Right renal cortex interstitium (tissue), 3 donors: ENCODE measurements at regions not wholly inside any gene's neighbourhood (a gene's known extent, or its start where the extent isn't known, plus 50 kb on each side); places are given as distances from the start of the nearest gene placed in this dataset.

Experiments
- DNase-seq, 3 donors: peaks; one replicate each; pipeline ENCODE4 v3.0.0-alpha.2; 2013; ENCODE audit warnings: low read depth in 3 of 3, low spot score in 2 of 3

DNA sequence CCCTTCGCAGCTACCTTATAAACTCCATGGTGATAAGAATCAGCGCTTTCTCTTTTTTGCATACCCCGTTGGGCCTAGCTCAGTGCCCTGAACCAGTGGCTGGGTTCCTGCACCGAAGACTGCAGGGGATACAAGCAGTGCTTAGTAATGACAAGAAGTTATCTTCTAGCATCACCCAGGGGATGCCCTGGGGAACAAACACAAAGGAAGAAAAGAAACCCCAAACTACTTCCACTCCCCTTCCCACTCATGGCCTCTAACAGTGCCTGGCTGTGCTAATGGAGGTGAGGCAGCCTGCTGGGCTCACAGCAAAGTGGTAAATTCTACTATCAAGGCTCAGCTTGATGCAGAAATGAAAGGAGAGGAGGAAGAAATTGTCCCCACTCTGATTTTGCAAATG is 314.7 kb downstream of the TXNL1 start:
- DNase-seq = no peak

DNA sequence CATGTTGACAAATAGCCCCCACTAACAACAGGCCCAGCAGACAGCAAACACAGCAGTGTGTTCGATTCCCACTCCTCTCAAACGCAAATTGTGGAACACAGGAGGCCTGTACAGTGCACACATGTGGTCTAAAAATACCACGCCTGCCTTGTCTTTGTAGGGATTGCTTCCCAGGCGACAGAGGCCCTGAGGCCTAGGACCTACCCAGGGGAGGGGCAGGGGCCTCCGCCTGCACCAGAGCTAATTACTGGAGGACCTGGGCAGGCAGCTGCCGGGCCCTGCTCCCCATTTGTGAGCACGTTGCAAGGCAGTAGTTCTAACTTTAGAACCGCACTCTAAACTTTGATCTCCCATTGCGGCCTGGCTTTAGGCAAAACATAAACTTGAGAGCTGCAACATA is 316.0 kb downstream of the TXNL1 start:
- DNase-seq = no peak

DNA sequence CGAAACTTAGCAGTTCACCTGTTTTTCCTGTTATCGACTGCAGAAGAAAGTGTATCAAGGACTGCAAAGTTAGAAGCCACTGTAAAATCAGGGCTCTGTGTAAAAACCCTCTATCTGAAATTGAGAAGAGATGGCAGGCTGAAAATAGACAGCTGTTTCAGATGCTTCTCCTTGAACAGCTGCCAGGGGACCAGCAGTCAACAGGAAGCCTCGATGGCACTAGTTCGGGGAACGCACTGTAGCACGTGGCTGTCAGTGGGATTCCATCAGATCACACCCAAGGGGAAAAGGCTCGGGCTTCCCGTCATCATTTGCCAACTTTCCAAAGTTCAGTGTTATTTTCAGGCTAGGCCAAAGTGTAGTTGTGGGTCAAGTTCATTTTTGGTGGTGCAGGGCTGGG is 316.9 kb downstream of the TXNL1 start:
- DNase-seq = no peak

DNA sequence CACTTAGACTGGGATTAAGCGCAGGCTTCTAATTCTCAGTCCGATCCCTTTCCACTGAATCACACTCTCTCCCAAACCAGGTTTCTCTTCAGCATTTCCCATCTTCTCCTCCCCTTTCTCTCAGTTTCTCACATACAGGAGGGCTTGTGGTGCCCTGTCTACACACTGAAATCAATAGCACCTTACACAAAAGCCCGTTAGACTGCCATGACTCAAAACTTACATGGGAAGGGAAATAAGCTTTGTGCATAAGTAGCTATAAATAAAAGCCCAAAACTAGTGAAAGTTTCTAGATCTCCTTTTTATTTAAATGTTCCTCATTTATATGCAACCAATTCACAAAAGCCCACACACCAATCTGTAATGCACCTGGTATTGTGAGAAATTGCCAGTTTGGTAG is 318.4 kb downstream of the TXNL1 start:
- no peak for DNase-seq

DNA sequence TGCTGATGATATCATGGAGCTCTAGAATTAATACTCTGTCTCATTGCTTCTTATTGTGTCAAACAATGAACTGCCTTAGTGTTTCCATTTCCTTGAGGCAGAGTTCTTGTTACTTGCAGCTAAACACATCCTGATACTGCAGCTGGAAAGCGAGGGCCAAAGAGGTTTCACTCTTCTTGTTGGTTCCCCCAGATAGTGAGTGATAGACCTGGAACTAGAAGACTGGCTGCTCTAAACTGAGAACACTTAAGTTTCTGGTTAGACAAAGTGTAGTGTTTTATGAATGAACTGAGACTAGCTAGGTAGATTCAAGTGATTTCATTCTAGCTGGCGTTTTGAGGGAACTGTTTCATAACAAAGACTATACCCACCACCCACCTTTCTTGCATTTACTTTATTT is 321.7 kb downstream of the TXNL1 start:
- DNase-seq = no peak

DNA sequence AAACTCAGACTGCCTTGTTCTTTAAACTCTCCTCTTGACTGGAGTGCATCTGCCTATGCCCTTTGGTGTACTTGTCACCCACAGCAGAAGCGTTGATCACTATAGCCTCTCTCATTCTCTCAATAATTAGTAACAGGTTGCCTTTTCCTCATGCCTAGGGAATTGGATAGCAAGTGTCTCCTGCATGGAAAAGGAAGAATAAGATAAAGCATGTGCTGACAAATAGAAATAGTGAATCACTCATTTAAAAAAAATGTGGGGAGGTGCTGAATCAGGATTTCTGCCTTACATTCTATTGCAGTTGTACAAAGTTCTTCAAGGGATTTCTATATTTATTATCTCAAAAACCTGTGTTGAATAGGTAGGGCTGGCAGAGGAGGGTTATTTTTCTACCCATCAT is 323.0 kb downstream of the TXNL1 start:
- no peak for DNase-seq

DNA sequence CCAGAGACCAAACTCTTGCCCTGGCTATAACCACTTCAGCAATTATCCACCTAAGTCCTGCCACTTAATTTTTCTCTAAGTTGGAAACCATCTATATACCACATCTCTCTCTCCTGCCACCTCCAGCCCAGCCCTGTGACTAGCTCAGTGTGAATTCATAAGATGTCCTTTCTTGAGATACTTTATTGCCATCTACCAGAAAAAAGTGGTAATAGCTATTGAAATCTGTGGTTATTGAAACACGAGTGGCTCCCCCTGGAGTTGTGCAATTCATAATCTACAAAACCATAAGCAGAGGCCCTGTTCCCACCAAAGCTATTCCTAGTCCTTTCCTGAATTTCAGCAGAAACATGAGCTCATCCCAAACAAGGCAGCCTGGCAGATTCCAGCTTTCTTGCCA is 324.0 kb downstream of the TXNL1 start:
- DNase-seq = no peak

DNA sequence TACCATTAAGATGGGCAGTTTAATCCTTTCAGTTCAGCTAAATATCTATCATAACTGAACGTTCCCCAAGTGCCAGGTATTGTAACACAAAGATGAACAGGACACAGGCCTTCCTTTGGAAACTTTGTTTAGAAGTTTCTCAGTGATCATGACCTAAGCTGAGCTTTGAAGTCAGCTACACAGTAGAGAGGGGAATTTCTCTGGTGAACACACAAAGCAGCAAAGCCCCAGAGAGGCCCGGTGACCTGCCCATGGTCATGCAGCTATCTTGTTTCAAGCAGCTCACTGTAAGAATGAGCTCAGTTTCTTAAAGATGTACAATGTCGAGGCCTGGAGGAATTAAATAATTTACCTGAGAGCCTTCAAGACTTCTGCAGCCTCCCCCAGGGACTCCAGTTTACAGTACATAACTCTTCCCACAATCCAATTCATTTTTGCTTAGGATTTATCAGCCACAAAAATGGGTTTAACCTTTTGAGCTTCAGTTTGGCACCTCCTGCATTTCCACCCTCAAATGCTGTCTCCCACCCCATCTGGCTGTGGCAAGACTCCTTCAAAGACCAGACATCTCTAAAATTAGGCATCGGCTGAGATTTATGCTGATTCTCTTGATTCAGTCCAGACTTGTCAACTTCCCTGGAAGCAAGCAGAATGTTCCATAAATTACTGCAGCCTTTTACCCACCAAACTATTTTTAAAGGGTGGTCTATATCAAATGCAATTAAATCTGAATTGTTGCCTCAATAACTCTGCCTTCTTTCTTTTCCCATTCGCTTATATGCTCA is 325.6 kb downstream of the TXNL1 start:
- no peak for DNase-seq

DNA sequence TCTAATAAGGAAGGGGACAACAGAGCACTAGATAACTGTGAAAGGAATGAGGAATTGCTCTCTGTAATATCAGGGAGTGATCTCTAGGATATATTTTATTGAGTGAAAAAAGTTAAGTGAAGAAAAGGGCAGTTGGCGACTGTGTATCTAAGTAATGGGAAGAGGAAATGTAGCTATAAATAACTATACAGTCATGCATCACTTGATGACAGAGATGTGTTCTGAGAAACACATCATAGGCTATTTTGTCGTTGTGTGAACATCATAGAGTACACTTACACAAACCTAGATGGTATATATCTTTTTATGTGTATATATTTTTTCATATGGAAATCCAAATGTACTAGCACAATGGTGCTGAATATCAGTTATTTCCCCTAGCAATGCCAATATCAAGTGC is 329.3 kb downstream of the TXNL1 start:
- no peak for DNase-seq

DNA sequence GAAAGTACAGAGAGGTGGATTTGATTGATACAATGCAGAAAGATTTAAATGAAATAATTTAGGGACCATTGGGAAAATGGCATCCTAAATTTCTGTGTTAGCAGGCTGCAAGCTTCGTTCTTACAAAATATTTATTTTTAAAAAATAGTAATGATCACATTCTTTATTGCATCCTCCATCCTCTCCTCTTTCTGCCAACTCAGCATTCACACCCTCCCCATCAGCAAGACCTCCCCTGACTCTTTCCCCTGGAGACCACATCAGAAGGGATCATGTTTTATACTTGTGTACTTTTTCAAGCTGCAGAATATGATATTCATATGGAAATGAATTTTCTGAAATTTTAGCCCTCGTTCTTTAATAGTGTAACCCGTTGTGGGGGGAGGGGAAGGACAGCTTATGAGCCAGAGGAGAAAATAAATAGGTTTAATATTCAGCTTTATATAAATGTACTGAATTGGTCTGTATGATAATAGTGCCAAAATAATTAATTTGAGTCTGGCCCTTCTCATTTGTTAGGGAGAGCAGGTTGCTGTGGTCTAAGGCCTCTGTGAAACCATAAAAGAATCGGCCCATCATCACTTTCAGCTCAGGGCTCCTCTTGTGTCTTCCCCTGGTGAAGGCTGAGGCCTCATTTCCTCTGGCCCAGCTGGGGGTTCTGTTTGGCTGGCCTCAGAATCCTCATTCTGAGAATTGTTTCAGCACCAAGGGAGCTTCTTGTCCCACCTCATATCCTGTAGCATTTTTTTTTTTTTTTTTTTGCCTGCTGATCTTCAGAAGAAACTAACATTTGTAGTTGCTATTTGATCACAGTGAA is 330.8 kb downstream of the TXNL1 start:
- DNase-seq = no peak

DNA sequence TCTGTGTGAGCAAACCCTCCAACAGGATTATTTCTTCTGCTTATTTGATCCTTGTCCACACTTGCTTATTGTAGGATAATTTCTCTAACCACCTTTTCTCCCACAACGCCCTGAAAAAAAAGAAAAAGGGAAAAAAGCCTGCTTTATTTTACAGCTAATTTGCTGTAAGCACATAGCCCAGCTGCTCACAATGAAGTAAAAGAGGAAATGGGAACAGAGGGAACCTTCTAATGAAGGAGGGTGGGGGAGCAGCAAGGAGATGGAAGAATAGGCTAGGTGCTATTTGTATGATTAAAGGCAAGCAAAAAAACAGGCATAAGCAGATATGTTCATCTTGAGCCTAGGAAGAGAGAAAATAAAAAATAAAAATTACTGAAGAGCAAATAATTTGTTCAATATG is 331.6 kb downstream of the TXNL1 start:
- no peak for DNase-seq

DNA sequence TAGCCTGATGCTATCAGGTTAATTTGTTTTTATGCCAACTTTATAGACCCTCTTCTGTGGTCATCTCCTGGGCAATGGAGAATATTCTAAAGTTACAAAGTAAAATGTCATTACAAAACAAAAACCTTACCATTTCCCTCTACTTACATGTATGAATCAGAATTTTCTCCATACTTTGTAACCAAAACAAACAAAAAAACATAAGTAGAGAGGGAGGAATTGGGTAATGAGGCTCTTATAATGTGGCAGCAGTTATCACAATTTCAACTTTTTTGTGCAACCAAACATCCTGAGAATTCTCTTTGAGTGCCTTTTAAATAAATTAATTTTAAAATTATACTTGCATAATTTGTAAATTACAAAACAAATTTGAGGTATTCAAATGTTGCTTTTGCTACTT is 332.8 kb downstream of the TXNL1 start:
- no peak for DNase-seq

DNA sequence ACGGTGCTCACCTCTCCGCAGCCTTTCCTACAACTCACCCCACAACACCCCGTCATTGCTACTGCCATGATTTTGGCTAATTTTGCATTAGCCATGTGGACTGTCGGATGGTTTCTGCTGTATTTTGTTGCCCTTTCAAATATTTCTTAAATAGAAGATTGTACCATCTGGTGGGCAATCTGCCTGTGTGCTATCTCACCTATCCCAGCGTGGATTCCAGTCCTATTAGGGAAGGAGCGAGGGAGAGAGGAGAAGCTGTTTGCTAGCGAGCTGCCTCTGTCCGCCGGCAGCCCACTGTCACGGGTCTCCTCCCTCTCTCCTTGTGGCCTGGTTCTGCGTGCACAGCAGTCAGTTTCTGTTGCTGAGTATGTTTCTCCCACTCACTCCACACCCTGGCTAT is 336.2 kb downstream of the TXNL1 start:
- DNase-seq = no peak

DNA sequence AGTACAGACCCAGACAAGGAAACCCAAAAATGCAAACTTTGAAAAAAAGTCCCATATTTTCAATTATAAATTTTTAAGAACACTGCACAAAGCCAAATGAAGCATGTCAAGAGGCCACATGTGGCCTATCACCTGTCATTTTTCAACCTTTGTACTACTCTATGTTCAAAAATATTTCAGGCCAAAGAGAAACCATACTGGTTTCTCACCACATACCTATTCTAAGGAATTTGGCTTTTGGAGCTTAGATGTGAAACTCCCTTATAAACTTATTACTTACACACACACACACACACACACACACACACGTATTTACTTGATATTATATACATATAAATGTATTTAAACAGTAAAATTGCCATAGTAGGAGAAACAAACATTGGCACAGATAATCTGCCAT is 338.7 kb downstream of the TXNL1 start:
- DNase-seq = no peak

DNA sequence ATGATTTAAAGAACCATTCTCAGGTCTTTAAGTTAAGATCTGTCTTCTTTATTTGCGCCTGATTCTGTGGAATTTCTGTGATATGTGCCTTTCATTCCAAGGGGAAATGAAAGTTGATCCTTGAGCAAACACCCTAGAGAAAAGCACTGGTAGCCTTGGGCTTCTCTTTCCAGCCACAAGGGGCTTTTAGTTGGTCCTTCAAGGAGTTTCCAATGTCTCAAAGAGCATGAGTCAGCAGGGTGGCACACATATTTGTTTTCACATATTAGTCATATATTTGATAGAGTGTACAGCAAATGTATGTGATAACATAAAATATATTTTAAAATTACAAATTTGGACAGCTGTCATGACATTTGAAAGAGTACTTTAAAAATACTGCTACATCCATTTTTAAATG is 339.5 kb downstream of the TXNL1 start:
- DNase-seq = no peak

DNA sequence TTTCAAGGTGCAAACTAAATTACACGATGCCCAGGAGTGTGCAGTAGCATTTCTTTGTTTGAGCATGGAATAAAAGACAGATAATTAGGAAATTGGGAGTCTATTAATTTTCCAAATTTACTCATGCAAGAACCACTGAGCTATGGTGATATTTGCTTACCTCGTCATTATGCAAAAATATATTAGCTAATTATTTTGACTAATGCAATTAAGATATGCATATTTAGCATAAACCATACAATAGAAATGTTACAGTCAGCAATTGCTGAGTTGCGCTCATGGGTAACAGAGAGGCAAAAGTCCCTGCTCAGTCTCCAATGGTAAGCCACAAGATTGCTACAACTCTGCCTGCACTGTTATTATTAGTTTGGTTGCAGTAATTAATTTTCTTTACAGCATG is 342.0 kb downstream of the TXNL1 start:
- DNase-seq = no peak

DNA sequence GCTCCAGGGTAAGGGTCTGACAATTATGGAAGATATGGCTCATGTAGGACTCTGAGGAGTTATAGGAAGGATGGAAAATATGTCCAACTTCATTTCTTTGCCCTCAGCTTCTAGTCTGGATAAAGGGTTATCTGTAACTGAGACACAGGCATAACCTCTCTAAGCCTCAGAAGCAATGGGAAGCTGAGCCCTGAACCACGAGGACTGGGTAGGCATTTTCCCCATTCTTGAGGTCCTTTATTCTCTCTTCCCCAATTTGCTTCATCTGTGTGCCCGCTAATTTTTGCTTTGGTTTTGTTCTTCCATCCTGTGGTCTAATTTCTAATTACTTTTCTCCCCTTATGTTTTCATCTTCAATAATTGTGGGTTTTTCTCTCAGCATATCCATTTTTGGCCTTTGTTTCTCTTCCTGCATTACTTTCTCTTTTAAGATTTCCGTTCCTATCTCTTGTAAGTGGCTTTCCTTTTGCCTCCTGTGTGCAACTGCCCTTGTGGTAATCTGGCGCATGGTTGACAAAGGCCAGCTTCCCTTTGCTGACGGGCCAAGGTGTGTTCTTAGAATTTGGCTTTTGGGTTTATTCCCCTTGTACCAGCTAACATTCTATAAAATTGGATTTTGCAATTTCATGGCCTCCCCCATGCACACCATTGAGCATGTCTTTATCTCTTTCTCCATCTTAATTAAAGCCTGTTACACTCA is 343.8 kb downstream of the TXNL1 start:
- DNase-seq = no peak

DNA sequence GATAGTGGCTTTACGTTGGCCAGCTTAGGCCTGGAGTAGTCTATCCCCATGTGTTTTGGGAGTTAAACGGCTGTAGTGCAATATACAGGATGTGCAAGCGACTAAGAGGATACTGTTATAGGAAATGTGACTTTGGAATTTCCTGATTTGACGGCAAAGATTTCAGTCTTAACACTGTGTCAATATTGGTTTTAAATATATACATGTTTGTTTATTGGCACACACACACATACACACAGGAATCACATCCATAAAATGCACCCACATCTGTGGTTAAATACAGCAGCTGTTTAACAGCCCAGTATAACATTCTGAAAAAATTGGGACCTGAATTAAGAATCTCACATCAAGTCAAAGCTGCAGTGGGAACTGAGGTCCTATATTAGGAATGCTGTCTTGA is 347.1 kb downstream of the TXNL1 start:
- no peak for DNase-seq

DNA sequence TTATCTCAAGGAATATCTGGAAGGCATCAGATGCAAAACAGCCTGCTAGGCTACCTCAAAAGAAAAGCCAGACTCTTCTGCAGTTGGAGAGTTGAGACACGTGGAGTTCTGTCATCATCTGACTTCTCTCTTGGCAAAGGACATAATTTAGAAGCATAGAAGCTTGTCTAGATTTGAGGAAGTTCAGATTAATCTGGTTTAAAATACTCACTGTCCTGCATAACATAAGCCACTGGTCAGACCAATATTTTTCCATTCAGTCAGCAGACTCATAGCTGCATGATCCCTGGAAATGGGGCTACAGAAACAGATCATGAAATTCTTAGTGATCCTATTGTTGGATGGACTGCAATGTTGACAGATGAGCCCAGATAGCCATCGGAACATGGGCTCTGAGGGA is 349.0 kb downstream of the TXNL1 start:
- no peak for DNase-seq

DNA sequence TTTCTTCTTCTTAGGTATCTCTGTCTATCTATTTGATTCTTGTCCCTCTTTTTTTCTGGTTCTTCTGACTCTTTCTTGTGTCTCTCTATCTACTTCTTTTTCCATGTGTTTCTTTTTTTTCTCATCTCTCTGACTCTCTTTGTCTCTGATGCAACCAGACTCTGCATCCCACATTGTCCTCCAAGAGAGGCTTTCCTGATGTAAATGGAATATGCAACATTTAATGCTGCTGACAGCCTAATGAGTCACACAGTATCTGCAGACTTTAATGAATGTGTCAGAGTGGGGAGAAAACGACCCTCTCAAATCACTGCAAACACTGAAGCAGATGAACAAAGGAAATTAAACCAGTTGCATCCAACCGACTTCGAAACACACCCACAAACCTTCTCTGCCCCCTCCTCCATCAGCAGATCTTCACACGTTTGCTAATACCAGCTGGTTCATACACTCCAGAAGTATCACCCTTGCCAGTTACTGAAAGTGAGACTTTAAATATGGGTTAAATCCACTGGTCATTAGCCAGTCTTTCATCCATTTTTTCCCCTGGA is 351.5 kb downstream of the TXNL1 start:
- no peak for DNase-seq

DNA sequence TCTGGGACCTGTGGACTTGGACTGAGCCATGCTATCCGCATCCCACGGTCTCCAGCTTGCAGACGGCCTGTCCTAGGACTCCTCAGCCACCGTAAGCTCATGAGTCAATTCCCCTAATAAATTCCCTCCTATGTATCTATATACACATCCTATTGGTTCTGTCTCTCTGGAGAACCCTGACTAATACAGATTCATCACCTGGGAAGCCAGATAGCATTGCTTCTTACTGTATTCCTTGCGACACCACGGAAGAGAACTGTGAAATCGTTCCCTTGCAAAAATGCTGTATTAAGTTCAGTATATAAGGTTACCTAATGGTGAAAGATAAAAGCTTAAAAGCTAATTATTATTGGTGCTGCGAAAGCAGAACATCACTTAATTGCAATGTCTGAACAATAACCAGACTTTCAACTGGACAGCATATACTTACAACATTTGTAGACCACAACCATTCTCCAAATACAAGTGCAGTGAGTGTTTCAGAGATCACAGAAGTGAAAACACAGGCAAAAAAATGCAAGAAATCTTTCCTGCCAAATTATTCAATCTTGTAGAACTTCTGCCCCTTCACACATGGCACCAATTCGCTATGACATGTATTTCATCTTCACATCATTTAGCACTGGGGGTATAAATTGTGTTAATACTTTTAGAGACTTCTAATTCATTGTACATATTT is 352.9 kb downstream of the TXNL1 start:
- no peak for DNase-seq
